ENCODE measurements at regions not wholly inside any gene's neighbourhood (a gene's known extent, or its start where the extent isn't known, plus 50 kb on each side); places are given as distances from the start of the nearest gene placed in this dataset.

DNA sequence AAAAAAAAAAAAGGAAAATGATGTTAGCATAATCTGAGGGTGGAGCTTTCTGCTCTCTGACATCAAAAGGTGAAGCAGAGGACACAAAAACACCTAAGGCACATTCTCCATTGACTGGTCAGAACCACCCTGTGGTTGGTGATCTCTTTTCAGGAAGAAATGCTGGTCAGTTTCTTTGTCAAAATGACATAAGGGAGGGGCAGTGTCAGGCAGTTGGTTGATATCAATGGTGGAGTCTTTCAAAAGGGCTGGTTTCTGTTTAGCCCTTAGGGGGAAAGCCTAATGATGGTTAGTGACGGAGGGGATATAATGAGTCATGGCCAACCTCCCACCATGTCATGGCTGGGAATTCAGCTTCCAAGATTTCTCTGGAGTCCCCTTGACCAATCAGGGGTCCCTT is 185.9 kb upstream of the GBE1 start:
- no peak for DNase-seq

- DNase-seq: no peak
Measured at GRCh38 chr3:81938681-81939080, 177.2 kb upstream of the GBE1 start.

- DNase-seq: no peak
Measured at GRCh38 chr3:81936817-81937216, 175.4 kb upstream of the GBE1 start.

DNA sequence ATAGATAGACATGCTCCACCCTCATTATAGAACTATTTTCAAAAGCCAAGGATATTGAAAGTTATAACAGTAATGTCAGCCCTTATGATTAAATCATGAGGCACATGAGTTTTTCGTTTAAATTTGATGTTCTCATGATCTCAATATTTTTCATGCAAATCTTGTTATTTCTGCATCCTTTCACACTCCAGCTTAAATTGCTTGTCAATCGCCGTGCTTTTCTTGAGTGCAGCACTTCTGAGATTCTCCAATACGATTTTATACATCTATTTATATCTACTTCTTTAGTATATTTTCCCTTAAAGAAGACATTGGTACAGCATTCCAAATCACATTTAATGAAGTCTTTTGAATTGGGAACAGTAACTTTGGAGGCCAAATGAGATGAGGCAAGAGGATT is 171.2 kb upstream of the GBE1 start:
- no peak for DNase-seq

- no peak for DNase-seq
Measured at GRCh38 chr3:81931265-81932251, 170.1 kb upstream of the GBE1 start.

DNA sequence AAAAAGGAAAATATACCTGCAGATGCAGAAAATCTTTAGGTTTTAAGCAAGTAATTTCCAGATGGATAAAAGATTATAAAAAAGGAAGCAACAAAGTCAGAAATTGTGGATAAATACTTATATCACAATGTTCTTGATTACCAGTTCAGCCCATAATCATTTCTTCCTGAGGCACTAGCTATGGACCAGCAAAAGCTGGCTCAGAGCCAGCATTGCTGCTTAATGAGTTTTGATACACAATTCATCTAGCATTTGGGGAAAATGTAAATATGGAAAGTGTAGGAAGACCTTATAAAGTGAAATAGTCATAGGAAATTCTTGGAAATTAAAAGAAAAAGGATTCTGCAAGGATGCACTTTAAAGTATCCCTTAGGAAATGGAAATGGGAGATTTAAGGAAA is 168.3 kb upstream of the GBE1 start:
- DNase-seq: no peak

DNA sequence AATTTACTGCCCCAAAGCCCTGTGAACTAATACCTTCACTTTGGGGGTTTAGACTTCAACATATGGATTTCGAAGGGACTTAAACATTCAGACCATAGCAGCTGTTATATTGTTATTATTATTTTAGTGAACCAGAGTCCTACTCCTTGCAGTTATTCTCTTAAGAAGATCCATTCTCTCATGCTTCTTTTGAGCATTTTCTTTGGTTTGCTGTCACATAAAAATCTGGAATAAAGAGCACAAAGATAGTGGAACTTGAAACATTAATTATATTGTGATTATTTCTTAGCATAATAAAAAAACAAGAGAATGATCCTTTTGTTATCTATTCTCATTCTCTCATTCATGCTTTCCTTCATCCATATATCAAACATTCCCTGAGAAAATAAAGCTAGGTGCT is 166.4 kb upstream of the GBE1 start:
- DNase-seq: no peak

DNA sequence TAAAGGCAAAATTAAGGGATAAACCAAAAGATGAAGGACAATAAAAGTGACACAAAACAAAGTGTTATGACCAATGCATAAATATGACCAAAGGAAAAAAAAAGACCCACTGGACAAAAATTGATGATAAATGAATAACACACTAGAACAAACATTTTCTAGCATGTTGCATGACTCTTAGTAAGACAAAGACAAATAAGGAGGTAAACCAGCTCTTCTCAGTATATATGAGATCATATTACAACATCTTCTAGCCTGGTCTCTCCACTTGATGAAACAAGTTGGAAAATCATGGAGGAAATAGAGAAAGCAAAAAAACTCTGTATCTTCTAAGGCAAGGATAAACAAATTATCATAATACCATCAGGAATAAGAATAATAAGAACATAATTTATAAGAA is 163.9 kb upstream of the GBE1 start:
- DNase-seq: no peak

GRCh38 chr3:81923038-81923437 is 161.6 kb upstream of the GBE1 start:
- no peak for DNase-seq

DNA sequence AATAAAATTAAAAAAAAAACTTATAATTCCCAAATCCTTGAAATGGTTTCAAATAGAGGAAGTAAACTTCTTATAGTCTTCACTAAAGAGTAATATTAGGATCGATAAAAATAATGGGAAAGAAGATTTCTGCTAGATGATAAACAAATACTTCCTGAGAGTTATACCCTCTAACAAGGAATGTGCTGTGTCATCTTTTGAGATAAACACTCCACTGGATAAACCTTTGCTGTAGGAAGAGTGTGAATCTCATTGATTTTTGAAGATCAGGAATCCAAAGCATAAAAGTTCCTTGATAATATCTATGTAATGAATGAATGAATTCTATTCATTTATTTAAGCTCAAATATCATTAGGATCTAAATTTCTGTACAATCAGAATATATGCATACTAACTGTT is 161.0 kb upstream of the GBE1 start:
- no peak for DNase-seq

DNA sequence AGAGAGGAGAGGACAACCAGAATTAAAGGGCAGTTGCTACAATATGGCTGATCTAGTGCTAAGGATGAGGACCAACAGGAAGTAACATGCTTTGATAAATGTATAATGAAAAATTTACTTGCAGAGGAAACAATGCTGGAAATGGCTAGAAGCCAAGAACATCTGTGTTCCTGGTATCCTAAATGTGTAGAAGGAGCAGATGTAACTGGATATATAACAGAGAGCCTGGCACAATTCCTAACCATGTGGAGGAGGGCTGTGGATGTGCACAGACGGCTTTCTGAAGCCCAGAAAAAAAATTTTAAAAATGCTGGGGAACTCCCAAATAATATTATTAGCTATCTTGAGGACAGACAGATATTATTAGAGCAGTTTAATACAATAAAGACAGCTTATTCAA is 159.4 kb upstream of the GBE1 start:
- DNase-seq: peak; percentile 49

DNA sequence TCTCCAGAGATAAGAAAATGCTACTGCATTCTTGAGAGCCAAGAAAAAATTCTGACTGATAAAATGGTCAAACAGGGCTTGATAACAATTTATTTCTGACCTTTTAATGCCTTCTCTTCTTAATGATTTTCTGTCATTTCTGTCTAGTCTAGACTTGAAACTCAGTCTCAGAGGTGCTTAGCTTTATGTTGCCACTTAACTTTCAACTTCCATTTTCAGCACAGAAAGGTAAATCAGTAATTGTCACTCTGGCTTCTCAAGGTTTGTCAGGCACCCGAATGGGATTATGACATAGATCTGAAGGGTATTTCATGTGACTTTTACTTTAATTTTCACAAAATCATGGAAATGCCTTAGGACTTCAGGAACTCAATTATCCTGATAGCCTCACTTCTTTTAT is 155.4 kb upstream of the GBE1 start:
- no peak for DNase-seq

DNA sequence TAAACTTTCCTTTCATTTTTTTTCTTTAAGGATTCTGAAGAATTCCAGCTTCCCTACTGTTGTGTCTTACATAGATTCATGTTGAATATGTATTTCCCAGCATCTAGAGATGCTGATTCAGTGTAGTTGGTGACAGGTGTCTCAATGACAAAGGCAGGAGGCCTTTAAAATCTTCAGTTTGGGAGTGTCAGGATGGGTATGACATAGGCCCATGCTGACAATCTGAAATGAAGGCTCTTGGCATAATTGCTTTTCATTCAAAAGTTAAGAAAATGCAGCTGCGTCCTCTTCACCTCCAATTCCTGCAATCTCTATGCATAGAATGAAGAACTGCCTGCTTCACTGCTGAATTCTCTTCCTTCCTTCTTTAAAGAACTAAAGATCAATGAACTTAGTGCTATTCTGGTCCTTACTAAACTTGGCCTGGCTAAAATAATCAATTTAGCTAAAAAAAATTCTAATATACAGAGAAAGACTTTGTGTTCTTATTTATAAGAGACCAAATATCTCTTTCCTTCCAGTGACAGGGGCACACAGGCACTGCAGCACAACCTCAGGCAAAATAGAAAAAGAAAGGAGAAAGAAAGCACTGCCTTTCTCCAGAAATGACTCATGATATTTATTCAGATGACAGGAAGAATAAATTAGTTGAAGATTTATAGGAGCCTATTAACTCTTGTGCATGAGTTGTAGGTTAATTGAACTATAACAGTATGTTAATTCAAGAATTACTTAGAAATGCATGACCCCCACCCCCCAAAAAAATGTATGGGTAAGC is 152.6 kb upstream of the GBE1 start:
- DNase-seq: no peak

DNA sequence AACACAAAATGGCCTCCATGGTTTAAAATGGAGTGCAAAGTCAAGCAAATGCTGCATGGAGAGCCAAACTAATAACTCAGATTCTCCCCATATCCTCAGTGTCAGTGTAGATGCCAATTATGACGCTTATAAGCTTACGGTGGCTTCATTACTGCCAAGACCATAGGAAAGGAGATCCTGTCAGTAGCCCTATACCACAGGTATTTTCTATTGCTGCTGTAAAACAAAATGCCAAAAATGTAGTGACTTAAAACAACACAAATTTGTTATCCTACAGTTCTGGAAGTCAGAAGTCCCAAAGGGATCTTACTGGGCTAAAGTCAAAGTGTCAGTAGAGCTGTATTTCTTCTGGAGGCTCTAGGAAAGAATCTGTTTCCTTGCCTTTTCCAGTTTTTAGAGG is 149.8 kb upstream of the GBE1 start:
- DNase-seq: no peak

DNA sequence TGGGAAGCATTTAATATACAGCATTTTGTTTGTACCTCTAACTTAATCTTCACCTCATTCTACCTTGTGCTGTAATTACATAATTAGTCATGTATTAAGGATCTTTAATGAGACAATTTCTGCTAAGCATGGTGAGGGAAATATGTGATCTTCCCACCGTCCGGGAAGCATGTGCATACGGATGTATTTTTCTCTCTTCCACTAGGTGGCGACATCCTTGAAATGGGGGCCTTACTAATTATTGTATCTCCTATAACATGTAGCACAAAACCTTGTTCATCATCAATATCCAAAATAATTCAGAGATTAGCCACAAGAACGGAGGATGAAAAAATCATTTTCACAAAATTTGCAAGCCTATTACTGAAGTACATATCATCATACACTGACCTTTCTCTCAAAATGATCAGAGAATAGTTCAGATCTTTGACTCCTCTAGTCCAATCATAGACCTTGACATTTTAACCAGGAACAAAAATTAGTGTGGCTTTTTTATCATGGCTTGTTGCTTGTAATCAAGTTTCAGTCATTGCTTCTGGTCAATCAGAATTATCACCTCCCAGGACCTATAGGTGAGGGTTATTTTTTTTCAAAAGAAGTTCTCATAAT is 148.9 kb upstream of the GBE1 start:
- DNase-seq: peak; percentile 56

DNA sequence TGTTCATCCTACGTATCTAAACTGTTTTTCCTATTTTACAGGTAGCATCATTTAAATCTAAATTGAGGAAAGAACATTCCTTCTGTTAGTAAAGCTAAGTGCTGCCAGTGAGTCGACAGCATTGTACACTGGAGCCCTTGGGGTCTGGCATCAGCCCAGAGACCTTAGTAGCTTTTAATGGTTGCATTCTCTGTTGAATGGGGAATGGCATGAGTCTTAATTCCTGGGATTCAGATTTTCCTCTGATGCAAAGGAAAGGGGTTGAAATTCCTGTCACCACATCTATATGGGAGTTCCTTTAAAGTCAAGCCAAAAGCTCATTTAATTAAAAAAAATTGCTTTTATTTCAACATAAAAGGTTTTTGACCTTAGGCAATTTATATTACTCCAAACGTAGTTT is 148.4 kb upstream of the GBE1 start:
- DNase-seq: no peak

DNA sequence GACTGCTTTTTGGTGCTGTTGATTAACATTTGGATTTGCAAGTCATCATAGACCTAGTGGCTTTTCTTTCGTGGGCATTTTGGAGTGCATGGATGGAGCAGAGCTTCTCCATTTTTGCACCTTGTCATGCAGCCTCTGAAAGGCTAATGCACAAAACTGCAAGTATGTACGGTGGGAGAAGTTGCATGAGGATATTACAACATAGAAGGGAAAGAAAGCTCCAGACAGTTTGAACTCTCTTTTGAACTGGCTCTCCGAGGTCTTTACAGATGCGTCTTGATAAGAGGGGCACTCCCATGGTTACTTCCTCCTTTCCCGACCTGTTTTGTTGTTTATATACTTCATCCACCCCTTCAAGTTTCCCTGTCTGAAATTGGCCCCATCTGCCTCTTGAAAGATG is 147.1 kb upstream of the GBE1 start:
- DNase-seq: no peak

GRCh38 chr3:81898336-81898735 is 136.9 kb upstream of the GBE1 start:
- DNase-seq: no peak

- DNase-seq: no peak
Measured at GRCh38 chr3:81894598-81894997, 133.2 kb upstream of the GBE1 start.

GRCh38 chr3:81891055-81891895 is 129.8 kb upstream of the GBE1 start:
- no peak for DNase-seq

GRCh38 chr3:81888914-81889557 is 127.6 kb upstream of the GBE1 start:
- DNase-seq: no peak

DNA sequence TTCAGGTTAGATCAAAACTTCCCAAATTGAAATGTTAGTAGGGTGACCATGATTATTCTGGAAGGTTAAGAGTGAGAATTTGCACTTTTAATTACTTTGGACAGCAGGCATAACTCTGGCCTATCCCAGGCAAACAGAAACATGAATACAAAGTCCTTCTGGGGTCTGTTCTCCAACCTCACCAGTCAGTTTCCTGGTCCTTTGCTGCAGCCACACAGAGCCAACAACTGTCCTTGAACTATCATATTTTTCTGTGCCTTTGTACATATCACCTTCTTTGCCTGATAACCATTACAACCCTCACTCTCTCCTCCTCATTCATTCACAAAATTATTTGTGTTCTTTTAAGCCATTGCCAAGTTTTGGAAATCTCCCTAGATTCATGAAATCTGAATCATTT is 126.0 kb upstream of the GBE1 start:
- no peak for DNase-seq

Data from eye (tissue), 1 donor.